ENCODE measurements at regions not wholly inside any gene's neighbourhood (a gene's known extent, or its start where the extent isn't known, plus 50 kb on each side); places are given as distances from the start of the nearest gene placed in this dataset.
"Not testable (repeated sequence)": the region's sequence is repeated elsewhere in the genome, so short reads cannot be mapped to it uniquely, and the experiment has no call there.

GRCh38 chr14:30227876-30228275 is 300.2 kb upstream of the PRKD1 start:
- no peak for DNase-seq

DNA sequence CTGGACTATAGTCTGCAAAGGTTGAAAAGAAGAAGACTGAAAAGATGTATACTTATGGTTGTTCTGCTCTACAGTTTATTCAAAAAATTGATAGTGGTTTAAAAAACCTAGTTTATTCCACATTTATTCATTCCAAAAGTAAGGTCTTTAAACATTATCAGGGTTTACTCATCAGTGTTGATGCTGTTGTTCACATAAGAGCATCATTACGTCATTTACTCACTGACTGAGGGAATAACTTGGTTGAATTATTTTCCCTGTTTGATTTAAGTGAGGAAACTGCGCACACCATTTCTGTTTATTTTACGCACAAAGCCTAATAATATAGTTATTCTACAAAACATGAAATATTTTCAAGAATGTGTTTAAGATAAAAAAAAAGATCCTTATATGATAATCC is 303.1 kb upstream of the PRKD1 start:
- DNase-seq = no peak

- DNase-seq = no peak
These were observed 307.3 kb upstream of the PRKD1 start for GRCh38 chr14:30234966-30235365.

- no peak for DNase-seq
These were observed 307.8 kb upstream of the PRKD1 start for GRCh38 chr14:30235485-30235884.

DNA sequence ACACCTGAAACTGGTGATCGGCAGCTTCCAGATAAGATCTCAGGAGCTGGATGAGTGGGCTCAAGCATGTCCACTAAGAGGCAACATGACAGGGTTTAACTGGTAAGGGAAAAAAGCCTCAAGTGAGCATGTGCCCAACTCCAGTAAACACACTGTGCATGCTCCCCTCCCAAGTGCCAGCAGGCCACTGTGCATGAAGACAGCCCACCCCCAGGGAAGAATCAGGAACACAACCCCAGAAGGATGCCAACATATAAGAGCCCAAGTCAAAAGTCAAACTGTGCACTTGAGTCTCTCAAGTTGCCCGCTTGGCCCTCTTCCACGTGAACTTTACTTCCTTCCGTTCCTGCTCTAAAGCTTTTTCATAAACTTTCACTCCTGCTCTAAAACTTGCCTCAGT is 311.3 kb upstream of the PRKD1 start:
- DNase-seq = no peak

DNA sequence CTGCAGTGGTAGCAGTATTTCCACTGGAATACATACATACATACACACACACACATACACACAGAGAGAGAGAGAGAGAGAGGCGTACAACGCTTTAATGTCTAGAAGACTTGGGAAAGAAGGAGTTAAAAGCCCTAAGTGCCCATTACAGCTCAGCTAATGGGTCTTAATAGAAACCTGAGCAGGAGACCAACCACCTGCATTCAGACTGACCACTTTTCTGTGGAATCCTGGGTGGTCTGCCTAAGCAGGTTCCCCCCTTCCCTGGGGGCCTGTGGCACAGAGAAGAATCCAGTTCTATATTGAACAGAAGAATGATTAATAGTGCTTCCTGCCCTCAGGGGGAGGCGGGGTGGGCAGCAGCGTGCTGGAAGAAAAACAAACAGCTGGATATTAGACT is 312.4 kb upstream of the PRKD1 start:
- no peak for DNase-seq

GRCh38 chr14:30240685-30241084 is 313.0 kb upstream of the PRKD1 start:
- no peak for DNase-seq

DNA sequence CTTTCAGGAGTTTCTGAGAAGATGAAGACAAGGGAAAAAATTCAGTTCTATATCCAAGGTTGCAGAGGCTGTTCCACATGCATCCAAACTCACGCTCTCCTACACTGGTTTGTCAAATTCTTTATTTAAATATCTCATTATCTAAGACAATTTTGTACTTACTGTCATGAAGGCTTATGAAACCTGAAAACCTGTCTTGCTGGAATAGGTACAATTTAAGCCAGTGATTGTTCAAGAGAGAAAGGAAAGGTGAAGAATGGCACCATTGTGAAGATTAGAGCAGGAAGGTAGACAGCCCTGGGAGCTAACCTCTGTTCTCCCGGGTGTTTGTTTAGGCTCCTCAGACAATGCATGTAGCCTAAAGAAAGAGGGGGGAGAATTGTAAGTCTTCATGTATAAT is 315.1 kb upstream of the PRKD1 start:
- DNase-seq = no peak

DNA sequence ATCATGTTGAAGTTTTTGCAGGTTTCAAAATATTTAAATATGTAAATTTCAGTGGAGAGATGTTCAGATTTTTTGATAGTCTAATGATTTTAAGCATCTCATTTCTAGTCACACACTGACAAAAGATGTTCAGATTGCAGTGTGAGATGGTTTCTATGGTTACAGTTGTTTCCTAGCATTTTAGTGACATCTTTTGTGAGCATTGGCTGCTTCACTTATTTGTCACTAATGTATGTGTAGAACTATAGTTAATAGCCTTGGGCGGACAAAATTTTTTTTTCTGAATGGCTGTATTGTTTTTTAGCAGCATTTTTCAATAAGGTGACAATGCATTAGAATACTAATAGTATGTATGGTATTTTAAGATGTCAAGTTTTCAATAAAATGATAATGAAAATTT is 315.6 kb upstream of the PRKD1 start:
- DNase-seq = no peak

DNA sequence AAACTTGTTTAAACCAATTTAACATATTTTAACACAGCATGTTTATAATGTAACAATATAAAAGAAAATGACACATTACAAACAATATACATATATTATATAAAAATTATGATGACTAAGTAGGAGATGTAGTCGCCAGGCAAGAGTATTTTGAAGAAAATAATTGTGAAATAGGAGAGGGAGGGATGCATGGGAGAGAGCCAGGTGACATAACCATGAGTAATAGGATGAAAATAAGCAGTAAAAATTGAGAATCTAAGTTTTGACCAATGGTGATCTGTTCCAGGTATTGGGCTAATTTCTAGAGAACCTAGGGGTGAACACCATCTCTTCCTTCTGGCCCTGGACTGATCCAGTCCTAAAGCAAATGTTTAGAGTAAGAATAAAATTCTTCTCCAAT is 315.2 kb upstream of the G2E3 start:
- DNase-seq = no peak

GRCh38 chr14:30244348-30244747 is 314.6 kb upstream of the G2E3 start:
- DNase-seq = not testable (repeated sequence)

- no peak for DNase-seq
These were observed 307.9 kb upstream of the G2E3 start for GRCh38 chr14:30251017-30251416.

- no peak for DNase-seq
These were observed 307.3 kb upstream of the G2E3 start for GRCh38 chr14:30251557-30252100.

DNA sequence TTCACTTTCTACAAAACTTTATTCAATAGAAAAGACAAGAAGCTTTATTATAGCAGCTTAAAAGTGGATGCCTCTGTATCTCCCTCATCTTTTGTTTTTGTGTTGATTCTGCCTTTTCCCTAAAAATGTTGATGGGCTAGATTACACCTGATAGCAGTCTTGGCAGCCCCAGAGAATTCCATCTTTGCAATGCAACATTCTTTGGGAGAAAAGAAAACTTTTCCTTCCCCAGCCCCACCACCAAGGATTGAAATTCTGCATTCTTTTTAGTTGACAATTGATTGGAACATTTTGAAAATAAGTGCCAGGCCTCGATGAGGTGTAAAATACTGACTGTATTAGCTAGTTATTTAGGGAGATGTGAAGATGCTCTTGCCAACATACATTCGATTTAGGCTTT is 306.8 kb upstream of the G2E3 start:
- no peak for DNase-seq

GRCh38 chr14:30252783-30253674 is 305.9 kb upstream of the G2E3 start:
- no peak for DNase-seq

DNA sequence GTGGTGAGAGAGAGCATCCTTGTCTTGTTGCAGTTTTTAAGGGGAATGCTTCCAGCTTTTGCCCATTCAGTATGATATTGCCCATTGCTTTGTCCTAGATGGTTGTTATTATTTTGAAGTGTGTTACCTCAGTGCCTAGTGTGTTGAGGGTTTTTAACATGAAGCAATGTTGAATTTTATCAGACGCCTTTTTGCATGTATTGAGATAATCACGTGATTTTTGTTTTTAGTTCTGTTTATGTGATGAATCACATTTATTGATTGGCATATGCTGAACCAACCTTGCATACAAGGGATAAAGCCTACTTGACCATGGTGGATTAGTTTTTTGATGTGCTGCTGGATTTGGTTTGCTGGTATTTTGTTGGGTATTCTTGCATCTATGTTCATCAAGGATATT is 302.3 kb upstream of the G2E3 start:
- no peak for DNase-seq

DNA sequence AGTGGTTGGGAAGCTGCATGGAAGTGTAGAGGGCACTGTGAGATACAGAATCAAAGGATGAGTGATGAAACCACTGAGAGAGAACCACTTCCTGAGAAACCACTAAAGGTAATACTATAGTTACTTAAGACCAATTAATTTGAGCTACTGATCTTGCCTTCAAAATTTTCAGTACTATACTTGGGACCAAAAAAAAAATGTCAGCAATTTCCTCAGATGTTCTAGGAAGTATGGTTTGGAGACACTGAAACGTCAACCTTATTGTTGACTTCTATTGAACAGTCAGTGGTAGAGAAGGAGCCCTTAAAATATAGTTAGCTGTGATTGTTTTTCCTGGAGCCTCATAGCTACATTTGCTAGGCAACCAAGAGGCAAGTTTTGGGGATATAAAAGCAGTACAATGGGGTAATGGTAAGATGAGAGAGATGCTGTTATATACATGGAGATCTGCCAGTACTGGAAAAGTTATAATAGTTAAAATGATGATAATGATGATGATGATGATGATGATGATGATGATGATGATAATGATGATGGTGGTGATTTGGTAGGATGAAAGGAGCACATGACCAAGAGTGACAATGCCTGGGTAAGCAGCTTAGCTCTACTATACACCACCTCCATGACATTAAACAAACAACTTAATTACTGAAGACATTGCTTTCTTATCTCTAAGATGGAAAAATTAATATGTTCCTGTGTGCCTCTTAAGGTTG is 300.9 kb upstream of the G2E3 start:
- no peak for DNase-seq

DNA sequence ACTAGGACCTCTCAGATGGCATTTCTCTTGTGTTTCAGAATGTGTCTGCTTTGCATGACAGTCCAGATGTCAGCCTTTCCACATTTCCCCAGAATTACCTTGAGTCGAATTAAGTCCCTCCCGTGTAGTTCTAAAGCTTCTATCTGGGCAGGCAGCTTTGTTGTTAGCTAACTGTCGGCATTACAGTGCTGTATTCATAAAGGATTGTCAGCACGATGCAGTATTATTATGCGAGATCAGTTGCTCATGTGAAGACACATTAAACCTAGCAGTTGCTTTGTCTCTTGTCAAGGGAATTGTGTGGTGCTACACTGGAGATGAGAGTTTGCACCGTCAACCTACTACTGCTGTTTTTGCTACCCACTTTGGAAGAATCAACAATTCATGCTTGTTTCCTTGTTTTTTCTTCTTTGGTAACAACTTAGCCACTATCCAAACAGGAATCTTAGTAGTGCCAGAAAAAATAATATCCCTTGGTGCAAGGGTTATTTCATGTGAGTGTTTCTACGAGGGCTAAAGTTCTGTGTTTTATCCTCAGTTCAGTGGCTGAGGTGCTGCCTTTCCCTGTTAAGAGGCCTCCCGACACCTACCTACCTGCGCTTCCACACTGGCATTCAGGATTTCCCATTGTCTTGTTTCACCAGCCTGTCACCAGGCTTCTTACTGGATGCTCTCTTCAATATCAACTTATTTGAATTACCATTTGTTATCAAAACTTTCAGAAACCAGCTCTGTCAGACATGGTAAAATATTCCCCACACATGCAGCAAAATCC is 297.9 kb upstream of the G2E3 start:
- no peak for DNase-seq

GRCh38 chr14:30264161-30264560 is 294.8 kb upstream of the G2E3 start:
- no peak for DNase-seq

DNA sequence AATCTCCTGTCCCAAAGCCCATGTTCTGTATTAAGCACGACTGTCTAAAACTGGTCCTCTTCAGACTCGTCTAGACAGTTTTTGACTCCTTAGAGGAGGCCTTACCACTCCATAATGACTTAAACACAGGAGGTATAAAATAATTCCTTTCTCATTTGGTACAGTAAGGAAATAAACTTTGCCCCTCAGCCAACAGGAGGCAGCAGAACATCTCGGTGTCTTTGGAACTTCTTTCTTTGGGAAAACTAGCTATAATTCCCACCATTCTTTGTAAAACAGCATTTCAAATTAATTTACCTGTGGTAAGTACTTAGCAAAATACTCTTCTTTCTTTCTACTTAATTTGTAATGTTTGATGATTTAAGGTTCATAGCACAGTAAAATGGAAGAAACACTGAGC is 292.7 kb upstream of the G2E3 start:
- DNase-seq = no peak

GRCh38 chr14:30267141-30267540 is 291.8 kb upstream of the G2E3 start:
- no peak for DNase-seq

DNA sequence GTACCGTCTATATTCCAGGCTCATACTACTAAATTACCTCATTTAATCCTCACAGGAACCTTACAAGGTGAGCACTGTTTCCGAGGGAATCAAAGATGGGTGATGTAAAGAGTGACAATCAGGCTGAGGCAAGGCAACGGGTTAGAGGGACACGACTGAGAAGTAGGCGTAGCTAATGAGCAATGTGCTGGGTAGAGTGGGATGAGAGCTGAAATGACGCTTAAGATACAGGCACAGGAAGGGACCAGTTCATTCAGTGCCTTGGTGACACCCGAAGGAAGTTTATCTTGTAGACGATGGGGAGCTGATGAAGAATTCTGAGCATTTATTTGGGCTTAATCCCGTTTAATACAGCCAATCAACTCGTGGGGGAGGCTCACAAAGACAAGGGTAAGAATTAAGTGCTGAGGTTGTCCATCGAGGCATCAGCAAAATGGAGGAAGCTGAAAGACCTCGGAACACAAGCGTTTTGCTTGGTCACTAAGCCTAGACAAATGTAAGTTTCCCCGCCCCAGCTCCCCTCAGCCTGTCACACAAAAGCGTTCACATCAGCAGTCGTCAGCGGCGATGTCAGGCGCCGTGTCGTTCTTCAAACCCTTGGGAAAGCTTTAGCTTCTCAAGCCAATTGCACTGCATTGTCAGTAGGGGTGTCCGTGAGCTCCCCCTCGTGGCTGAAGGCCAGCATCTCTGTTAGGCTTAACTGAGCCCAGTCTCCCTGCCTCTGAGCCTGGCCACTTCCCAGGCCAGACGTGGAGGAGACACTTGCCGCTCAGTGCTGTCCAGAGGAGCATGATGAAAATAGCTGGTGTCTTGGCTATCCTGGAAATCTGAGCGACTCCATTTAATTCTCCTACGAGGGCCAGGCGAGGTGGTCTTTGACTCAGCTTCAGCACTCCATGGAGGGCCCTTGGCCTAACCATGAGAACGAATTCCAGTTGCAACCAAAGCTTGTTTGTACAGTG is 288.5 kb upstream of the G2E3 start:
- peak; percentile 29 for DNase-seq
